Smooth muscle cell of the brain vasculature (primary cell): ENCODE measurements at regions not wholly inside any gene's neighbourhood (a gene's known extent, or its start where the extent isn't known, plus 50 kb on each side); places are given as distances from the start of the nearest gene placed in this dataset.

Source experiments
- DNase-seq: peaks from one replicate; pipeline ENCODE4 v3.0.0-alpha.2; 2012; ENCODE audit warnings: low read depth, low spot score

- DNase-seq, result no peak
Observed at GRCh38 chr11:115939104-115939730, 435.0 kb upstream of the CADM1 start.

- no peak for DNase-seq
Observed at GRCh38 chr11:115933564-115933963, 429.3 kb upstream of the CADM1 start.

DNA sequence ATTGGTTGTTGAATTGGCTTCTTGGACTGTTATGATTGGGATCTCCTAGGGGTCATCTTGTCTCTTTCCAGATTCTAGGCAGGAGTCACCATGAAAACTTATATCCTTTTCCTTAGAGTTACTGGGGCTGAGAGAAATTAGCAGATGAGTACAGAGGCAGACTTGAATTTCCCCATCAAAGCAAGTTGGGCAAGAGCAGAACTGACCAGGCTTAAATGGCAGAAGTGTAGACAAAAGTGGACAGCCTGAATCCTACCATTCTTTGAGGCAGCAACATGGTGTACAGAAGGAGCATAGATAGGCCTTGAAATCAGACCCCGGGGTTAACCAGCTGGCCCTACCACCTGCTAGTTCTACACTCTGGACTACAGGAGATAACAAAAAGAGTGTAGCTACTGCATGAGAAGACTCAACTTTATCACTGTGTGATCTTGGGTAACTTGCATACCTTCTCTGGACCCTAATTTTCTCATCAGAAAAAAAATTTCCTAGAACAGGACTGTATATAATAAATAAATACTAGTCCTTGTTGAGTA is 427.4 kb upstream of the CADM1 start:
- DNase-seq, result no peak

GRCh38 chr11:115930886-115931547 is 426.8 kb upstream of the CADM1 start:
- DNase-seq, result no peak

DNA sequence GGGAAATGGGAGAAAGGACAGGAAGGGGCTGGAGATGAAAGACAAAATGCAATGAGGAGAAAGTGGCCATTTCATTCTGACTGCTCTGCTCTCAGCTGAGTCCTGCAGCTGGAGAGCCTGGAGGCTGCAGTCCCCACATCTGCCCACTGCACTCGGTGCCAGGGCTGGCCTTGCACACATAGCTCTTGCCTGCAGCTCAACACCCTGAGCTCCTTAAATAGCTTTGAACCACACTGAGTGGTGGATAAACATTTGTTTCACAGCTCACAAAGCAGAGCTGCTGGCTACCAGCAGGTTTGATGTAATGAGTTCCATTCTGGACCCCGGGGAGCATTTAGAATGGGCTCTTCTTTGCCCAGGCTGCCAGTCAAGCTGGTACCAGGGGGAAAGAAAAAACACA is 426.1 kb upstream of the CADM1 start:
- DNase-seq, result no peak

- no peak for DNase-seq
Observed at GRCh38 chr11:115929618-115930129, 425.5 kb upstream of the CADM1 start.

- no peak for DNase-seq
Observed at GRCh38 chr11:115928811-115929210, 424.6 kb upstream of the CADM1 start.

DNA sequence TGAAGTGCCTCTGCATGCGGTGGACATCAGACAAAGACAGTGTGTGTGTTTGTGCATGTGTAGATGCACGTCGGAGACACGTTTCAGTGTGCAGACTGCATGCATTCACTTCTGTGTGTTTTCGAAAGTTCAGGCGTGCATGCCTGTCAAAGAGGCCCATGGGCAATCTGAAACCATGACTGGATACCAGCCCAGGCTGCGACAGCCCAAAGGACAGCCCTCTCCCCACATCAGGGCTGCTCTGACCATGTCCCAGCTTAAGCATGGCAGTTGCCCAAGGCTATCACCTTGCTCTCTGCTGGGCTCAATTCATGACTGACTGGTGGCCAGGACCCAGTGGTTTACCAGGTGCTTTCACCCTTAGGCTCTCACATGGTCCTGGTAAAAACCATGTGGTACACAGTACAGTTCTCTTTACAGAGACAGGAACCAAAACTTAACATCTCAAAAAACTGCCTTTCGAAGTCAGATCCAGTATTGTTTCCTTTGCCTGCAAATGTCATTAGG is 423.7 kb upstream of the CADM1 start:
- no peak for DNase-seq

DNA sequence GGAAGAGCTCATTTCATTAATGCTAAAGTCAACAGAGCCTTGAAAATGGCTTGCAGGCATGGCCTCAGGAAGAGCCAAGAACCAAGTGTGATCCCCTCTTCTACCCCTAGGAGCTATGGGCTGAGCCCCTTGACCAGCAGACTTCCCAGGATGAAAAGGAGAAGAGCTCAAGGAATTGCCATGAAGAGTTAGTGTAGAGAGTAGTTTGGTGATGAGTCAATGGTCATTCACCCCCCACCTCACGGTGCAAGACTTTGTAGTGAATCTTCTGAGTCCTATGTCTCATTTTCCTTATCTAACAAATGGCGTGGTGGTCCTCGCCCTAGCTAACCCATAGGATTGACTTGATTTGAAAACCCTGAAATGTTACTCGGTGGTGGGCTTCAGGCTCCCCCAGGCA is 422.4 kb upstream of the CADM1 start:
- no peak for DNase-seq

DNA sequence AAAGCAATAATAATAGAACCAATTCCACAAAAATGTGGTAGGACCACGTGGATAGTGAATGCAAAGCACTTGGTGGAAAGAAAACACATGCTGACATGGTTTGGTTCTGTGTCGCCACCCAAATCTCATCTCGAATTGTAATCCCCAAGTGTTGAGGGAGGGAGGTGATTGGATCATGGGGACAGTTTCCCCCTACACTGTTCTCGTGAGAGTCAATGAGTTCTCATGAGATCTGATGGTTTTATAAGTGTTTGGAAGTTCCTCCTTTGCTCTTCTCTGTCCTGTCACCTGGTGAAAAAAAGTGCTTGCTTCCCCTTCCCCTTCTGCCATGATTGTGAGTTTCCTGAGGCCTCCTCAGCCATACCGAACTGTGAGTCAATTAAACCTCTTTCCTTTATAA is 421.9 kb upstream of the CADM1 start:
- DNase-seq, result no peak

DNA sequence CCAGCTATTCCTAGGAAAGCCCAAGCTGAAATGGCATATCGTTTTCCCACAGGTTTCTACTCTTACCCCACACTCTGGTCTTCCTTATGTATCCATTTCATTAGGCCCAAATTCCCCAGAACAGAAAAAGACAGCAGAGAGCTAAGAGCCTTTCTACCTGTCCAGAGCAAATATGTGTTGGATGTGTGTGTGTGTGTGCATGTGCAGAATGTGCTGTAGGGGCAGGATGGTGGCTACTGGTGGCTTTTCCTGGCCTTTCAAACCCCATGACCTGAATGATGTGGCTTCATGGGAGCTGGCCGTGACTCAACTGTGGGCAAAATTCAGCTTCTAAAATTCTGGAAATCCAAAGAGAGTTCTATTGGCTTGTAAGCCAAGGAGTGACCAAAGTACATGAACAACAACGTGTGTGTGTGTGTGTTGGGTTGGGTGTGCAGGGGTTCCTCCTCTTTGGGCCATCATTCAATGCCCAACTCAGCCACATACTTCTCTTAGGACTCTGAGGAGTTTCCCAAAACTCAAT is 421.4 kb upstream of the CADM1 start:
- DNase-seq, result no peak

DNA sequence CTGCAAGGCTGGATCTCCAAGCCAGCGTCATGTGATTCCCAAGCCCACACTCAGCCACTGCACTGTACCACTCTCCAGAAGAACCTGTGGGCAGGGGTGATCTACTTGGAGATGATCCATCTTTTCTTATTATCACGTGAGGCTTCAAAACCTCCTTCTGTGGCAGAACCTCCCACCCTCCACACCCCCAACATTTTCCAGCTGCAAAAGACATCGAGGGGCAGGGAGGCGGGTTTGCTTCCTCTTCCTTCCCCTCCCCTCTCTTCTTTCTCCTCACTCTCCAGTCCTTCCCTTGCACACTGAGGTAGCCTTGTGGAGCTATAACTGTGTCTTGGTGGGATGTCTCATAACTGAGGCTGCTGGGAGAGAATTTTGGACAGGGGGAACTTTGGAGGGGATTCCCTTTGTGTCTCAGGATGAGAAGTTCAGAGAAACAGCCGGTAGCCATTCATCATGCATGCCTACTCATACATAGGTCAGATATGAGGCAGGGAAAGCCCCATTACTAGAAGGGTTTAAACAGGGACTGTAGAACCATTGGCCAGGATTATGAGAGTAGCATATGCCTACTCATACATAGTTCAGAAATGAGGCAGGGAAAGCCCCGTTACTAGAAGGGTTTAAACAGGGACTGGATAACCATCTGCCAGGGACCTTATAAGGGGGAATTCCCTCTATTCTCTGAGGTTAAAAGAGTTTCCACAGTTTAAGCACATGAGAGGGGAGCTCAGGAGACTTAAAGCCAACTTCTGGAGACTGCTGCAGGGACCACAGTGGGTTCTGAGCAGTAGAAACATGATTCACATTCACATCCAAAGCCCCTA is 420.7 kb upstream of the CADM1 start:
- DNase-seq, result no peak

DNA sequence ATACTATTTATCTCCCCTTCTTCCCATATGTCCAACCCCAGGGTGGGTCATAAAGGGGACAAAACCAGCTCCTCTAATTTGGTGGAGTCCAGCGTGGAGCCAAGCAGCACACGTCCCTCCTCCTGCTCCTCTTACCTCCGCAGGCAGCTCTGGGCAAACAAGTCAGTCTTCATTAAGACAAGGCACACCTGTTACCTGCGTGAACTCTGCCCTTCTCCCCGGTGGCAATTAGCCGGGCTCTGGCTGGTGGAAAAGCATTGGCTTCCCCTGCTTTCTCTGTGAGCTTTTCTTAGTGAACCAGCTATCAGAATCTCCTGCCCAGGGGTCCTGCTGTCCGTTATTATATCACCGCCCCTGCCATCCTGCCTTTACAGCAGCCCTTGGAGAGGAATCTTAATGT is 418.7 kb upstream of the CADM1 start:
- no peak for DNase-seq

GRCh38 chr11:115921986-115922385 is 417.8 kb upstream of the CADM1 start:
- no peak for DNase-seq

GRCh38 chr11:115921540-115921939 is 417.3 kb upstream of the CADM1 start:
- DNase-seq, result no peak

DNA sequence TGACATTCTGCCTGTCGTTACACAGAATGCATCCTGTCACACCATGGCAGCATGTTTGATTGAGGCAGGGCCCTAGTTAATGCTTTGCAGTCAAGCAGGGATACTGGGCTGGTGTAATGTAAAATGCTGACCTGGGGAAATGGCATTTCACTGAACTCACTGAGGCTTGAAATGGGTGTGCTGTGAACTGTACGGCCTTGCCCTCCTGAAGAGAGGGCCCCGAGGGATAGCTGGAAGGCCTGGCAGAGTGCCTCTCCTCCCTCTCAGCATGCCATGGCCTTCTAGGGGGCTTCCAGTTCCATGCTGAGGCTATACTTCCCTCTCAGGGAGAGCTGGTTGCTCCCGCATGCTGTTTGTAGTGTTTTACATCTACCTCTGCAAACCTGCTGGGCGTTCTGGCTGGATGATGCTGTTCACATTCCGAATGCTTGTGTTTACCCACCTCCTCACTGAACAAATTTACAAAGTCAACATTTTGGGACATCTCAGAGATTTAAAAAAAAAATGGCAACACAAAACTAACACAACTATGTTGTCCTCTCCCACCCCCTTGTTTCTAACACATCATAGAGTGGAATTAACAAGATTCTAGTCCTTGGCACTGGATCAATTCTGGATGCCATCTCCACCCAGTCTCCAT is 416.7 kb upstream of the CADM1 start:
- no peak for DNase-seq

DNA sequence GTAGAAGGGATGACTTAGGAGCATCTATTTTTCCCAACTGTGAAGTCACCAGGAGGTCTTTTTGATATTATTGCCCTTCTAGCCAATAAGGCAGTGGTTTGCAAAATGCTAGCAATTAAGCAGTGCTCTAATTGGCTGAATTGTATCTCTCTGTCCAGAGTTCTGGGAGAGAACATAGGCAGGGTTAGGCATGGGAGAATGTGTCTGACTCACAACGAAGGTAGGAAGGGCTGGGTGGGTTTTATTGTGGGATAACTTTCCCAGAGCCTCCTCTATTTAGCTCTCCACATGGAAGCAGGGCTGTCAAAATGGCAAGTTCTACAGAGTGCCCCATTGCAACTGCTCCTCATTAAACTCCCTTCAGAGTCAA is 415.9 kb upstream of the CADM1 start:
- DNase-seq, result no peak

GRCh38 chr11:115919341-115920091 is 415.3 kb upstream of the CADM1 start:
- DNase-seq, result no peak

GRCh38 chr11:115918576-115918975 is 414.4 kb upstream of the CADM1 start:
- no peak for DNase-seq

- no peak for DNase-seq
Observed at GRCh38 chr11:115916608-115917007, 412.4 kb upstream of the CADM1 start.

DNA sequence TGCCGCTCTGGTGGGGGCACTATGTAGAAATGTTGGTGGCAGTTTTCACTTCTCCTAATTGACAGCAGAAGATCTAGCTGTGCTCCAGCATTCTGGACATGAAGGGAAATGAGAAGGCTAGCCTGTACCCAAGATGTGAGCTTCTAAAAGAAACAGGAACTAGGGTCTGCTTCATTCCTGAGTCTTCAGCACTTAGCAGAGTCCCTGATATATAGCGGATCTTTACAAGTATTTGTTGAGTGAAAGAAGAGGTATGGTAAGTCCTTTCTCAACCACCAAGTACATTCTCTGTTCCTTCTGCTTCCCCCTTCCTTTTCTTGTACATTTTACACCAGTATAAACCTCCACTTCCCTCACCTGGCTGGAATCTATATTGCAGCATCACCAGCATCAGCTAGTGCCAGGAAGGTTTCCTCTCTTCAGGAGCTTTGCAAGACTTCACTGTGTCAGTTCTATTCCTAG is 408.3 kb upstream of the CADM1 start:
- no peak for DNase-seq
